ENCODE measurements at regions not wholly inside any gene's neighbourhood (a gene's known extent, or its start where the extent isn't known, plus 50 kb on each side); places are given as distances from the start of the nearest gene placed in this dataset.

DNA sequence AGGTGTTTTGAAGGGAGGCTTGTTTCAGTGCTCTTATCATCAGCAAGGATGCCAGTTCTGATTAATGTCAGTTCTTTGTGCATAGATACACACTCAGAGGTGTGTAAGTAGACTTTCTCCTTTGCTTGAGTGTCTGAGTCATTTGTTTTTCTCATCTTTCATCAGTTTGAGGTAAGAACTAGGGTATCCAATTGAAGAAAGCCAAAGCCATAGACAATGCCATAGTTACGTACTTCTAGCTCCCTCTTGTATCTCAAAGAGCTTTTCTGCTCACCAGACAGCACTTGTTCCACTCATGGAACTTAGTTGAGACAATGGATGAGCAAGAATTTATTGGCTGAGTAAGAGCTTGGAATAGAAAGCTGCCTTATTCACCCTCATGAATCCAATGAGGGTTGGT is 520.1 kb downstream of the PIK3C3 start:
- Histone ChIP-seq H2AFZ (no peak overlapping the region), H3K27me3 (ENCODE audit: control insufficient read depth, insufficient read depth, low read length) (no peaks in the 10 kb centered on the region), H3K9me3 (ENCODE audit: control insufficient read depth, low read length) (no peaks in the 10 kb centered on the region), H3K4me3 (ENCODE audit: low read depth, low read length) (no peak overlapping the region), H3K4me2 (ENCODE audit: low read length) (no peak overlapping the region), H3K9ac (no peak overlapping the region), H3K27ac (no peak overlapping the region), H3K36me3 (ENCODE audit: control insufficient read depth, insufficient read depth, low read length) (no peaks in the 10 kb centered on the region), H3K79me2 (no peaks in the 10 kb centered on the region), H3K4me1 (no peaks in the 10 kb centered on the region)
- TF ChIP-seq, protein P1, sequence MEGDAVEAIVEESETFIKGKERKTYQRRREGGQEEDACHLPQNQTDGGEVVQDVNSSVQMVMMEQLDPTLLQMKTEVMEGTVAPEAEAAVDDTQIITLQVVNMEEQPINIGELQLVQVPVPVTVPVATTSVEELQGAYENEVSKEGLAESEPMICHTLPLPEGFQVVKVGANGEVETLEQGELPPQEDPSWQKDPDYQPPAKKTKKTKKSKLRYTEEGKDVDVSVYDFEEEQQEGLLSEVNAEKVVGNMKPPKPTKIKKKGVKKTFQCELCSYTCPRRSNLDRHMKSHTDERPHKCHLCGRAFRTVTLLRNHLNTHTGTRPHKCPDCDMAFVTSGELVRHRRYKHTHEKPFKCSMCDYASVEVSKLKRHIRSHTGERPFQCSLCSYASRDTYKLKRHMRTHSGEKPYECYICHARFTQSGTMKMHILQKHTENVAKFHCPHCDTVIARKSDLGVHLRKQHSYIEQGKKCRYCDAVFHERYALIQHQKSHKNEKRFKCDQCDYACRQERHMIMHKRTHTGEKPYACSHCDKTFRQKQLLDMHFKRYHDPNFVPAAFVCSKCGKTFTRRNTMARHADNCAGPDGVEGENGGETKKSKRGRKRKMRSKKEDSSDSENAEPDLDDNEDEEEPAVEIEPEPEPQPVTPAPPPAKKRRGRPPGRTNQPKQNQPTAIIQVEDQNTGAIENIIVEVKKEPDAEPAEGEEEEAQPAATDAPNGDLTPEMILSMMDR (IDR thresholded peaks at IDR 0.05) = no peak

DNA sequence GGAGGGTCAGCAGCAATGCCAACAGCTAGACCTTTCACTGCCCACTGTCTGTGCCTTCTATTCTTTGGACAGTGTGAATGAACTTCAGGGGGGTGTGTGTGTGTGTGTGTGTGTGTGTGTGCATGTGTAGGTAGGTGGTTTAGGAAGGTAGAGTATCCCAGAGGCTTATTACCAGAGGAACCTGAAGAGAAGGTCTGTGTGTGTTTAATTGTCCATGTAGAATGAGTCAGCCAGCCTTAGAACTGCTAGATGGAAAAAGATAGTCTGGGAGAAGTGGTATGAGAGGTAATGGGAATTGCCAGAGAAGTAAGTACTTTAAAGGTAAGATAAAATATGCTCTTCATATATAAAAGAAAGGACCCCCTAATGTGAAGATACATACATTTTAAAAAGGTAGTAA is 522.2 kb downstream of the PIK3C3 start:
- TF ChIP-seq, protein P1 (IDR thresholded peaks at IDR 0.05) = no peak
- no peaks in the 10 kb centered on the region for H3K9me3 ChIP-seq (ENCODE audit: control insufficient read depth, low read length)
- H3K79me2 ChIP-seq = no peaks in the 10 kb centered on the region
- H2AFZ ChIP-seq = no peak overlapping the region
- H3K9ac ChIP-seq = no peak overlapping the region
- no peak overlapping the region for H3K27ac ChIP-seq
- no peak overlapping the region for H3K4me2 ChIP-seq (ENCODE audit: low read length)
- no peaks in the 10 kb centered on the region for H3K4me1 ChIP-seq
- no peaks in the 10 kb centered on the region for H3K36me3 ChIP-seq (ENCODE audit: control insufficient read depth, insufficient read depth, low read length)
- no peak overlapping the region for H3K4me3 ChIP-seq (ENCODE audit: low read depth, low read length)
- no peaks in the 10 kb centered on the region for H3K27me3 ChIP-seq (ENCODE audit: control insufficient read depth, insufficient read depth, low read length)

- H3K79me2 ChIP-seq = no peaks in the 10 kb centered on the region
- no peak overlapping the region for H3K27ac ChIP-seq
- no peaks in the 10 kb centered on the region for H3K36me3 ChIP-seq (ENCODE audit: control insufficient read depth, insufficient read depth, low read length)
- TF ChIP-seq, protein P1 (IDR thresholded peaks at IDR 0.05) = no peak
- H3K4me1 ChIP-seq = no peaks in the 10 kb centered on the region
- no peak overlapping the region for H3K4me2 ChIP-seq (ENCODE audit: low read length)
- no peak overlapping the region for H2AFZ ChIP-seq
- no peak overlapping the region for H3K9ac ChIP-seq
- no peaks in the 10 kb centered on the region for H3K9me3 ChIP-seq (ENCODE audit: control insufficient read depth, low read length)
- no peak overlapping the region for H3K4me3 ChIP-seq (ENCODE audit: low read depth, low read length)
- no peaks in the 10 kb centered on the region for H3K27me3 ChIP-seq (ENCODE audit: control insufficient read depth, insufficient read depth, low read length)
Measured at GRCh38 chr18:42480441-42480840, 525.4 kb downstream of the PIK3C3 start.

DNA sequence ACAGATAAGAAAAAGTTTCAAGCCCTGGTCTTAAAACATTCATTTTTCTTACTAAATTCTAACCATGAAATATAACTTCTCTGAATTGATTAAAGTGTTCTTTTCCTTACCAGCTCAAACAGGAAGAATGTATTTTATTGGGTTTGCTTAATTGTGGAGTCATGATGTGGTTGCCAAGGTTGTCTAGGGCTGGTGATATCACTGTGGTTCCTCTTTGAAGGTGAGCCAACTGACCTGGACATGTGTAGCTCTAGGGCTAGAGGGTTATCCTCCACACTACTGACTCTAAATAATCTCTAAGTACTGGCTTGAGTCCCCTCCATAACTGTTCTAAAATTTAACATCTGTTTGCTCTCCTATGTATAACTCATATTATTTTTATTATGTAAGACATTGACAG is 529.6 kb downstream of the PIK3C3 start:
- Histone ChIP-seq H3K4me1 (no peaks in the 10 kb centered on the region), H3K4me2 (ENCODE audit: low read length) (no peak overlapping the region), H3K36me3 (ENCODE audit: control insufficient read depth, insufficient read depth, low read length) (no peaks in the 10 kb centered on the region), H3K27ac (no peak overlapping the region), H3K79me2 (no peaks in the 10 kb centered on the region), H3K4me3 (ENCODE audit: low read depth, low read length) (no peak overlapping the region), H3K27me3 (ENCODE audit: control insufficient read depth, insufficient read depth, low read length) (no peaks in the 10 kb centered on the region), H3K9ac (no peak overlapping the region), H3K9me3 (ENCODE audit: control insufficient read depth, low read length) (no peaks in the 10 kb centered on the region), H2AFZ (no peak overlapping the region)
- TF ChIP-seq, protein P1 (IDR thresholded peaks at IDR 0.05) = no peak

GRCh38 chr18:42486271-42486670 is 531.2 kb downstream of the PIK3C3 start:
- H3K4me2 ChIP-seq (ENCODE audit: low read length) = no peak overlapping the region
- H3K9ac ChIP-seq = no peak overlapping the region
- no peaks in the 10 kb centered on the region for H3K36me3 ChIP-seq (ENCODE audit: control insufficient read depth, insufficient read depth, low read length)
- no peak overlapping the region for H3K4me3 ChIP-seq (ENCODE audit: low read depth, low read length)
- no peaks in the 10 kb centered on the region for H3K4me1 ChIP-seq
- TF ChIP-seq, protein P1 (IDR thresholded peaks at IDR 0.05) = no peak
- H3K9me3 ChIP-seq (ENCODE audit: control insufficient read depth, low read length) = no peaks in the 10 kb centered on the region
- H3K27ac ChIP-seq = no peak overlapping the region
- no peaks in the 10 kb centered on the region for H3K27me3 ChIP-seq (ENCODE audit: control insufficient read depth, insufficient read depth, low read length)
- no peaks in the 10 kb centered on the region for H3K79me2 ChIP-seq
- no peak overlapping the region for H2AFZ ChIP-seq

Measured in parathyroid adenoma (tissue), 2 donors.